Endothelial cell of umbilical vein (primary cell): ENCODE measurements at regions not wholly inside any gene's neighbourhood (a gene's known extent, or its start where the extent isn't known, plus 50 kb on each side); places are given as distances from the start of the nearest gene placed in this dataset.

Experiments
- BruUV-seq: library from RNA; stranded (reverse); fragments of 400-500 nt; replicated peaks from 2 replicates; lab custom pipeline; 2021; lab: Mats Ljungman, UMichigan
- CTCF ChIA-PET: fragments of 300-600, 350-600 bp; sonication (Branson Sonifier 250); formaldehyde crosslinking; loops from one replicate; lab custom pipeline; 2021; ENCODE audit warnings: antibody characterized with exemption, inconsistent platforms; lab: Charles Lee
- POLR2A ChIA-PET: fragments of 300-600, 350-600 bp; sonication (Branson Sonifier 250); formaldehyde crosslinking; loops from one replicate; lab custom pipeline; 2021; ENCODE audit warnings: antibody characterized with exemption, inconsistent platforms; lab: Charles Lee
- DNase-seq: peaks from one replicate; pipeline ENCODE4 v3.0.0-alpha.2; 2011; ENCODE audit warnings: low read depth, low spot score
- FAIRE-seq: peaks from 2 replicates; lab custom pipeline; 2011; peaks lifted over from hg19 to GRCh38; lab: Jason Lieb, UNC
- H2AFZ ChIP-seq: 2 replicates; pipeline ENCODE4 v1.6.0; 2012; ENCODE audit warnings: low read depth, low read length, control low read depth, inconsistent platforms
- H3K27ac ChIP-seq: 2 replicates; pipeline ENCODE4 v1.5.1; 2011; ENCODE audit warnings: low read depth, mild to moderate bottlenecking, control low read depth, low read length, moderate library complexity; ENCODE audit not compliant: insufficient read depth
- H3K27me3 ChIP-seq, 2 experiments: 2 replicates each; pipeline versions ENCODE4 v1.6.0 to v1.6.1; 2011; ENCODE audit warnings: low read length in 2 of 2, mixed read lengths in 1 of 2; ENCODE audit not compliant: control insufficient read depth in 2 of 2, insufficient read depth in 2 of 2
- H3K36me3 ChIP-seq, 2 experiments: 2 replicates in 1 of 2; 3 replicates in 1 of 2; pipeline ENCODE4 v1.5.1; 2011; ENCODE audit warnings: low read length in 2 of 2, mild to moderate bottlenecking in 1 of 2, moderate library complexity in 1 of 2; ENCODE audit not compliant: control insufficient read depth in 2 of 2, insufficient read depth in 2 of 2; ENCODE audit errors: extremely low read depth in 1 of 2
- H3K4me1 ChIP-seq: 3 replicates; pipeline ENCODE4 v1.5.1; 2011; ENCODE audit warnings: mild to moderate bottlenecking, low read length; ENCODE audit not compliant: control insufficient read depth, insufficient read depth; ENCODE audit errors: extremely low read depth
- H3K4me2 ChIP-seq: 2 replicates; pipeline ENCODE4 v1.6.1; 2011; ENCODE audit warnings: low read length, control low read depth, mixed read lengths; ENCODE audit not compliant: insufficient read depth
- H3K4me3 ChIP-seq, 3 experiments: fragments of 200-600 bp in 1 of 3; sonication (generic), shearing (Covaris generic) in 1 of 3; replicated peaks in 1 of 3; 2 replicates each; pipeline ENCODE4 v1.5.1; 2011 to 2016; ENCODE audit warnings: control low read depth in 3 of 3, low read length in 3 of 3, mild to moderate bottlenecking in 2 of 3, inconsistent platforms in 1 of 3, low read depth in 1 of 3, moderate library complexity in 1 of 3; ENCODE audit not compliant: insufficient read depth in 1 of 3
- H3K79me2 ChIP-seq: 2 replicates; pipeline ENCODE4 v1.6.0; 2012; ENCODE audit warnings: low read length, inconsistent platforms; ENCODE audit not compliant: control insufficient read depth, insufficient read depth
- H3K9ac ChIP-seq: replicated peaks from 2 replicates; pipeline ENCODE3; 2011; ENCODE audit warnings: low read length, control low read depth; ENCODE audit not compliant: insufficient read depth; ENCODE audit errors: extremely low read depth
- H3K9me1 ChIP-seq: replicated peaks from 3 replicates; pipeline ENCODE4 v1.6.0; 2011; ENCODE audit warnings: mild to moderate bottlenecking, low read length; ENCODE audit not compliant: control insufficient read depth, insufficient read depth; ENCODE audit errors: extremely low read depth
- H3K9me3 ChIP-seq: replicated peaks from 2 replicates; pipeline ENCODE4 v1.5.1; 2012; ENCODE audit warnings: low read length, inconsistent platforms; ENCODE audit not compliant: control insufficient read depth, insufficient read depth
- H4K20me1 ChIP-seq: replicated peaks from 2 replicates; pipeline ENCODE3; 2011; ENCODE audit warnings: mild to moderate bottlenecking, low read length; ENCODE audit not compliant: control insufficient read depth, insufficient read depth; ENCODE audit errors: extremely low read depth
- CTCF ChIP-seq, 2 donors: IDR thresholded peaks; 1 replicate in 1 of 2; 2 replicates in 1 of 2; pipeline ENCODE4 v1.5.1; 2011; ENCODE audit warnings: low read length in 2 of 2, mild to moderate bottlenecking in 2 of 2, moderate library complexity in 2 of 2, control low read depth in 1 of 2, inconsistent platforms in 1 of 2, low read depth in 1 of 2; ENCODE audit not compliant: insufficient read depth in 1 of 2; ENCODE audit errors: extremely low read depth in 1 of 2
- EZH2 ChIP-seq: IDR thresholded peaks from 2 replicates; pipeline ENCODE4 v1.6.1; 2012; ENCODE audit warnings: borderline replicate concordance, low read depth, mild to moderate bottlenecking, moderate library complexity, low read length, inconsistent platforms; ENCODE audit not compliant: severe bottlenecking
- FOS ChIP-seq: IDR thresholded peaks from 2 replicates; pipeline ENCODE4 v1.6.1; 2011; ENCODE audit warnings: mild to moderate bottlenecking, low read length, moderate library complexity, borderline replicate concordance; ENCODE audit not compliant: insufficient read depth
- GATA2 ChIP-seq: IDR thresholded peaks from 2 replicates; pipeline ENCODE4 v1.7.0; 2011; ENCODE audit warnings: low read depth, mild to moderate bottlenecking, moderate library complexity, mixed read lengths, low read length; ENCODE audit not compliant: insufficient read length, insufficient read depth
- JUN ChIP-seq: IDR thresholded peaks from 2 replicates; pipeline ENCODE4 v1.6.1; 2011; ENCODE audit warnings: borderline replicate concordance, low read depth; ENCODE audit not compliant: insufficient read length, insufficient read depth
- MAX ChIP-seq: IDR thresholded peaks from 2 replicates; pipeline ENCODE4 v1.6.1; 2011; ENCODE audit not compliant: insufficient read depth, insufficient read length
- MYC ChIP-seq: IDR thresholded peaks from one replicate; pipeline ENCODE4 v1.6.1; 2011; ENCODE audit warnings: mild to moderate bottlenecking, low read depth, low read length
- POLR2A ChIP-seq: IDR thresholded peaks from 2 replicates; pipeline ENCODE4 v1.6.1; 2012; ENCODE audit warnings: low read depth, mild to moderate bottlenecking, control low read depth, low read length
- POLR2AphosphoS5 ChIP-seq: IDR thresholded peaks from 2 replicates; pipeline ENCODE4 v1.6.1; 2012; ENCODE audit warnings: low read depth, mild to moderate bottlenecking, control low read depth, low read length, moderate library complexity; ENCODE audit not compliant: insufficient read depth
- dilution Hi-C: fragments of 300-500 bp; cut with MboI; formaldehyde crosslinking; loops from one replicate; pipeline ENCODE4 v1.15.0; 2019; ENCODE audit warnings: low sequenced_read_pairs; ENCODE audit not compliant: extremely low pct_ligation_motif_present
- intact Hi-C: fragments of 100-400 bp; cut with micrococcal nuclease; formaldehyde crosslinking; loops from one replicate; pipeline ENCODE4 v1.10.0; 2022

GRCh38 chr6:53433261-53433950 lies 84.7 kb upstream of the ELOVL5 start:
- intact Hi-C loops (no loop called here), dilution Hi-C loops (no loop called here)
- no peak for FAIRE-seq
- CTCF ChIA-PET: interaction anchor here (0.9 to 1.1 kb wide), 4 partner anchors 15 to 52 kb away, joined by 3 to 5 read pairs (median 3); no protein-coding TSS in a partner anchor
- Histone ChIP-seq H3K36me3 (no peaks in the 10 kb centered on the region), H4K20me1 (no peaks in the 10 kb centered on the region), H3K27ac (no peak overlapping the region), H3K4me2 (no peak overlapping the region), H3K4me1 (no peaks in the 10 kb centered on the region), H3K79me2 (no peaks in the 10 kb centered on the region), H3K9me1 (no peaks in the 10 kb centered on the region), H2AFZ (no peak overlapping the region), H3K4me3 (no peak overlapping the region), H3K27me3 (peaks cover 2 to 7% of the 10 kb centered on the region in 2 experiments), H3K9ac (no peak overlapping the region), H3K9me3 (no peaks in the 10 kb centered on the region)
- POLR2A ChIA-PET: no interaction called here
- BruUV-seq: no TSS peak
- DNase-seq: no peak
- TF ChIP-seq FOS: no peak
- TF ChIP-seq MAX: no peak
- TF ChIP-seq CTCF (IDR thresholded peaks at IDR 0.05; ENCODE audit: extremely low read depth in 1 of 2, insufficient read depth in 1 of 2, low read depth in 1 of 2, low read length in 2 of 2): no peak
- no peak for TF ChIP-seq EZH2
- TF ChIP-seq POLR2AphosphoS5: no peak
- no peak for TF ChIP-seq JUN
- no peak for TF ChIP-seq GATA2
- TF ChIP-seq MYC: no peak
- no peak for TF ChIP-seq POLR2A
